ENCODE measurements at regions not wholly inside any gene's neighbourhood (a gene's known extent, or its start where the extent isn't known, plus 50 kb on each side); places are given as distances from the start of the nearest gene placed in this dataset.

DNA sequence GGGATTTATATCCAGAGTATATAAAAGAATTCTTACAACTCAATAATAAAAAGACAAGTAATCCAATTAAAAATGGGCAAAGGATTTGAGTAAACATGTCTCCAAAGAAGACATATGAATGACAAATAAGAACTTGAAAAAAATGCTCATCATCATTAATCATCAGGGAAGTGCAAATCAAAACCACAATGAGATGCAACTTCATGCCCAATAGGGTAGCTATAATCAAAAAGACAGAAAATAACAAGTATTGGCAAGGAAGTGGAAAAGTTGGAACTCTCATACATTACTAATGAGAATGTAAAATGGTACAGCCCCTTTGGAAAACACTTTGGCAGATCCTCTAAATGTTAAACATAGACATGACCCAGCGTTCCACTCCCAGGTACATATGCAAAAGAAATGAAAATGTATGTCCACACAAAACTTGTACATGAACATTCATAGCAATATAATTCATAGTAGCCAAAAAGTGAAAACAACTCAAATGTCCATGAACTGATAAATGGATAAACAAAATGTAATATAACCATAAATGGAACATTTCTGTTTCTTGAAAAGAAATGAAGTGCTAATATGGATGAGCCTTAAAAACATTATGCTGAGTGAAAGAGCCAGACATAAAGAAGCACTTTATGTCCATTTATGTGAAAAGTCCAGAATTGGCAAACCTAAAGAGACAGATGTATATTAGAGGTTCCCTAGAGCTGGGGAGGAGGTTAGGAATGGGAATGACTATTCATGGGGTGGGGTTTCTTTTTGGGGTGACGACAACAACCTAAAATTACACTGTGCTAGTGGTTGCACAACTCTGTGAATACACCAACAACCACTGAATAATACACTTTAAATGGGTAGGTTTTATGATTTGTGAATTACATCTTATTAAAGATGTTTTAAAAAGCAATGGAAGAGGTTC is 259.7 kb downstream of the RHOU start:
- no peak for DNase-seq (ENCODE audit: low spot score)
- no peak for TF ChIP-seq CTCF (IDR thresholded peaks at IDR 0.05; ENCODE audit: extremely low read depth, missing control alignments)

GRCh38 chr1:228996281-228996680 is 261.0 kb downstream of the RHOU start:
- no peak for TF ChIP-seq CTCF (IDR thresholded peaks at IDR 0.05; ENCODE audit: extremely low read depth, missing control alignments)
- no peak for DNase-seq (ENCODE audit: low spot score)

- no peak for DNase-seq (ENCODE audit: low spot score)
Observed at GRCh38 chr1:228997721-228998144, 262.5 kb downstream of the RHOU start.

GRCh38 chr1:228998179-228998578 is 262.9 kb downstream of the RHOU start:
- TF ChIP-seq CTCF (IDR thresholded peaks at IDR 0.05; ENCODE audit: extremely low read depth, missing control alignments), result no peak
- DNase-seq (ENCODE audit: low spot score), result no peak

More at GRCh38 chr1:228997721-228998144, 262.5 kb downstream of the RHOU start:
- TF ChIP-seq CTCF (IDR thresholded peaks at IDR 0.05; ENCODE audit: extremely low read depth, missing control alignments), result no peak

GRCh38 chr1:228999446-229000170 is 264.3 kb downstream of the RHOU start:
- no peak for DNase-seq (ENCODE audit: low spot score)
- no peak for TF ChIP-seq CTCF (IDR thresholded peaks at IDR 0.05; ENCODE audit: extremely low read depth, missing control alignments)

DNA sequence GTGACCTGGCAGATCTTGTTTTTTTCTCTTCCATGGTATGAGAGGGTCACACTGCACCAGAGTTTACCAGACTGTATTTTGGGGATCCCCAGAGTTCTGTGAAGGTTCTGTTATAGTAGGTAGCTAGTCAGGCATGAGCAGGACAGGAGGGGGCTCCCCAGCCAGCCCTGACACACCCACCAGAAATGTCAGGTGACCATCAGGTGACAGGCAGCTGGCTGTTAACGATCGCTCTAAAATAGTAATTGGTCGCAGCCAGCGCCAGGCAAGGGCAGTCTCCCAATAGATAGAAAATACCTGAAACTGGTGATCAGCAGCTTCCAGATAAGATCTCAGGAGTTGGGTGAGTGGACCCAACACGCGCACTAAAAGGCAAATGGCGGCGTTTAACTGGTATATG is 264.9 kb downstream of the RHOU start:
- no peak for DNase-seq (ENCODE audit: low spot score)
- no peak for TF ChIP-seq CTCF (IDR thresholded peaks at IDR 0.05; ENCODE audit: extremely low read depth, missing control alignments)

DNA sequence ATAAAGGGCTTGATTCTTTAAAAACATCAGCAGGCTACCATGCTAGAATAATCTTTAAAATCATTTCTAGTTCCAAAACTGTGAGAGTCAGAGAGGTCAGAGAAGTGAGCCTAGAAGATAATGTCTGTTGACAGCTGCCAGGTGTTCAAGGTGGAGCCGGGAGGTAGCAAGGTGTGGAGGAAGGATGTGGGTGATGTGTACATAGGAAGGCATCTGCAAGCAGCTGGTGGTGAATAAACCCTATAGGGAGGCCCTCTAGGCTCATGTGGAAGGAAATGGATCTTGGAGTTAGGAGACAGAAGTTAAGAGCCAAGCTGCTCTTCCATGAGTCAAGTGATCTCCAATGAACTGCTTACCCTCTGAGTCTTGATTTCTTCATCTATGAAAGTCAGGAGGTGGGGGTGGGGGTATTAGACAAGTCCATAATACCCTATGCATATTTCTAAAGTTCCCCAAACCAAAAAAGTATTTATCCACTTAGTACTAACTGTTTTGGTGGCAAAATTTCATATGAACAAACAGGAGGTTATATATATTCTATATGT is 266.3 kb downstream of the RHOU start:
- no peak for TF ChIP-seq CTCF (IDR thresholded peaks at IDR 0.05; ENCODE audit: extremely low read depth, missing control alignments)
- no peak for DNase-seq (ENCODE audit: low spot score)

Measured in GM20000 (cell line).